GM20431 (cell line): ENCODE measurements at regions not wholly inside any gene's neighbourhood (a gene's known extent, or its start where the extent isn't known, plus 50 kb on each side); places are given as distances from the start of the nearest gene placed in this dataset.
"Not testable (repeated sequence)": the region's sequence is repeated elsewhere in the genome, so short reads cannot be mapped to it uniquely, and the experiment has no call there.

ENCODE experiments used
- in situ Hi-C: fragments of 300-500 bp; cut with MseI, MboI; formaldehyde crosslinking; loops from one replicate; pipeline ENCODE4 v1.15.0; 2020; ENCODE audit warnings: low sequenced_read_pairs; ENCODE audit not compliant: unreplicated experiment

DNA sequence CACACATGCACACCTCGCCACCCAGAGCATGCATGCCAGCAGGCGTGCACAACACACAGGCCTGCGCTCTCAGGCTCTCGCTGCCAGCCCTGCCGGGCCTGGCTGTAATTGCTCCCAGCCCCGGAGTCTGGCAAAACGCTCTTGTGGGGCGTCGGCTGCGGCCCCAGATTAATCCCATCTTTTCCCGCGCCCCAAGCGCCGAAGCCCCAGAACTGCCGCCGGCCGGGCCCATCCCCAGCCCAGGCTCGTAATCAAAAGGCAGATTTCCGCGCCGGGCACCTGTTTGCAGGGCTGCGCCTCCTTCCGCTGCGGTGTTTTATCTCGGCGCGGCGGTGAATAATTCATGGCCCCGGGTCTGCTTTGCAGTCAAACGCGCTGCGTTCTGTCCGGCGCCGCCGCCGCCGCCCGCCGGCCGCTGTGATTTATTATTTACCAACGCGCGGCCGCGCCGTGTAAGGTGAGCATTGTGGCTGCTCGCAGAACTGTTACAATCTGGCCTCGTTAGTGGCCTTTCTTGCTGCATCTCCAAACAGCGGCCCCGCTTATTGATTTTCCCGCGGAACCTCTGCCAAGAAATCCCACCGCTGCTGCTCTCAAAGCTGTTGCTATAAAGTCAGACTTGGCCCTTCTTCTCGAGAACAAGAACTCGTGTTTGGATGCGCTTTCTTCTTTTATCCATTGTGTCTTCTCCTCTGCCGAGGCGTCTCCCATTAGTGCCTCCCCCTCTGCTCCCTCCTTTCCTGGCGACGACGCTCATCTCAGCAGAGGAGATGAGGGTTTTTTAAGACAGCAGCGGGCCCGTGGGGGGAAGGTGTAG, 126.1 kb downstream of the IRX5 start:
- in situ Hi-C loops, result no loop called here

GRCh38 chr16:55057866-55058265, 127.2 kb downstream of the IRX5 start:
- in situ Hi-C loops, result no loop called here

- in situ Hi-C loops, result no loop called here
Observed at GRCh38 chr16:55058576-55058975, 127.9 kb downstream of the IRX5 start.

DNA sequence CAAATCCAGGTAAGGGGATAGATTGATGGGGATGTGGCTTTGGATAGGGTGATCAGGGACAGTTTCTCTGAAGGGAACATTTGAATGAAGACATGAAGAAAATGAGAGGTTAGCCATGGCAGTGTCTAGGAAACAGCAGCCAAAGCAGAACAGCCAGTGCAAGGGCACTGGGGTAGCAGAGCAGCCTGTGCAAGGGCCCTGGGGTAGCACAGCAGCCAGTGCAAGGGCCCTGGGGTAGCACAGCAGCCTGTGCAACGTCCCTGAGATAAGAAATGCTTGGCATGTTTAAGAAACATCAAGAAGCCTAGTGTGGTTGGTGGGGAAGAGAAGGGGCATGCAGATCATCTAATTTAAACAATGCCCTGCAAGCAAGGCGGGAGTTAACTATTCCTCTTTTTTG, 128.5 kb downstream of the IRX5 start:
- in situ Hi-C loops, result no loop called here

DNA sequence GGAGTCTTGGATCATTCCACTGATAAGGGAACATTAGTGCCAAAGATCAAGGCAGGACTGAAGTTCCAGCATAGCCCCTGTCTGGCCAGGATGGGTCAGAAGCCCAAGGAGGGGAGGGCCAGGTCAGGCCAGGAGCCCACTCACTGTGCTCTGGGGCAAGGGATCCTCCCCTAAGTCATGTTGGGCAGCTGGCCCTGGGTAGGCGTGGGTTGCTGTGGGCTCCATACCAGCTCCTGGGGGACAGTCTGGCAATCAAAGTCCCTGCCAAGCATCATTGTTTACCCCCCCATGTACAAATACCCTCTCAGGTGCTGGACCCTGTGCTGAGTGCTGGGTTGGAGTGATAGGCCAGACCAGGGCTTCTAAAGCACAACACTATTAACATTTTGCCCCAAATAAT, 130.5 kb downstream of the IRX5 start:
- in situ Hi-C loops, result no loop called here

- in situ Hi-C loops, result no loop called here
Observed at GRCh38 chr16:55062442-55062841, 131.8 kb downstream of the IRX5 start.

GRCh38 chr16:55072976-55073375, 142.3 kb downstream of the IRX5 start:
- in situ Hi-C loops, result no loop called here

GRCh38 chr16:55073830-55074229, 143.2 kb downstream of the IRX5 start:
- in situ Hi-C loops, result no loop called here

- in situ Hi-C loops, result not testable (repeated sequence)
Observed at GRCh38 chr16:55075208-55075607, 144.5 kb downstream of the IRX5 start.

GRCh38 chr16:55076053-55076452, 145.4 kb downstream of the IRX5 start:
- in situ Hi-C loops, result no loop called here

- in situ Hi-C loops, result no loop called here
Observed at GRCh38 chr16:55077266-55077665, 146.6 kb downstream of the IRX5 start.

GRCh38 chr16:55078153-55078552, 147.5 kb downstream of the IRX5 start:
- in situ Hi-C loops, result no loop called here

DNA sequence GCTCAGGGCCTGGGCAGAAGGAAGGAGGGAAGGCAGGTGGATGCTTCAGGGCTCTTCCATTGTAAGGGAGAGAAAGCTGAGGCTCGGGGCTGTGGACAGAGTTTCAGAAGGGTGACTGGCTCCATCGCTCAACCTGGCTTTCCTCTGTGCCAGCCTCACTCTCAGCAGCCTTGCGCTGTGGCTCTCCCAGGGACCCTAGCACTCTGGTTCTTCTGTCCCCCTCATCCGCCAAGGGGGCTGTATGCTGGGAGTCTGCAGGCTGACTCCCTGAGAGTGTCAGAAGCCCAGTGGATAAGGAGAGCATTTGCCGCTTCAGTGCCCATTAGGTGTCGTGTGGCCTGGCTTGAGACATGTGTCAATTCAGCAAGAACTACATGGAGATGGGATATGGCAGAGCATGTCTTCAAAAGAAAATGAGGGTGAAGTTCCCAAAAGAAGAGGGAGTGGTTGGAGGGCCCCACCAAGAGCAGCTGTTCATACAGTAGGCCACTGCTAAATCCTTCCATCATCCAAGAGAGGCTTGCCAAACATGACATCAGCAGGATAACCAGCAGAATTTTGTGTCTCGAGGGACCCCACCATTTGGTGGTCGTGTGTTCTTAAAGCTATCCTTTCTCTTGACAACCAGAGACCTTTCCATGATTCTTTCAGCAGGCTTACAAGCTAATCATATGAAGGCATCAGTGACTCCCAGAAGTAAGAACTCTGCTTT, 148.2 kb downstream of the IRX5 start:
- in situ Hi-C loops, result no loop called here

GRCh38 chr16:55081622-55082590, 151.2 kb downstream of the IRX5 start:
- in situ Hi-C loops, result no loop called here

DNA sequence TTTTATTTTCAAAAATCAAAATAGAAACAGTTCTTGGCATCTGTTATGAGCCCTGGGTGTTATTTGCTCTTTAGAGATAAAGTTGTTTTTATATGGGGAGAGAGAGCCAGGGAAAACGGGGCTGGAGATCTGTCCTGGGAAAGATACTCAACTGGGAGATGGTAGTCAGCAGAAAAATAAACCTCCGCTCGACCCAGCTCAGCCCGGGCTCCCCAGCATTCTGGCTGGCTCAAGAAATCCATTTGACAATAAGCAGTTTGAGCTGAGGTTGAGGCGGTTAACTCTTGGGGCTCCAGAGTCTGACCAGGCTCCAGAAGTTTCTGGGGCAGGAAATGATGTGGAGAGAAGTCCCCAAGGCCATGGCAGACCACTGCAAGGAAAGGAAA, 151.9 kb downstream of the IRX5 start:
- in situ Hi-C loops, result no loop called here

DNA sequence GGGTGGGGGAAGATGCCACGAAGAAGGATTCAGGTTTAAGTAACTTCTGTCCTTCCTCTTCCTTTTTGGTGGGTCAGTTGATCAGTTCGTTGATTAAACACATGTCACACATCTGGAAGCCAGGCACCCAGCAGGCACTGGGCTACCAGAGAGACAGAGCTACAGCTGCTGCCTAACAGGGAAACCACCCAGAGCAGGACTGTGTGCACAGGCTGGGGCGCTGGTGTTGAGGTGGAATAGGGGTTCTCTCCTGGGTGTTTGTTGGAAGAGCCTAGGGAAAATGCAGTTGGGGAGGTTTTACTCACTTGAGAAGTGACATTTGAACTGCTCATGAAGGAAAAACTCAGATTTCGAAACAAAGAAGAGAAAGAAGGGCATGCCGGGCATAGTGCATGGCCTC, 152.4 kb downstream of the IRX5 start:
- in situ Hi-C loops, result no loop called here

GRCh38 chr16:55088098-55088497, 157.4 kb downstream of the IRX5 start:
- in situ Hi-C loops, result no loop called here

- in situ Hi-C loops, result no loop called here
Observed at GRCh38 chr16:55089600-55089999, 158.9 kb downstream of the IRX5 start.

DNA sequence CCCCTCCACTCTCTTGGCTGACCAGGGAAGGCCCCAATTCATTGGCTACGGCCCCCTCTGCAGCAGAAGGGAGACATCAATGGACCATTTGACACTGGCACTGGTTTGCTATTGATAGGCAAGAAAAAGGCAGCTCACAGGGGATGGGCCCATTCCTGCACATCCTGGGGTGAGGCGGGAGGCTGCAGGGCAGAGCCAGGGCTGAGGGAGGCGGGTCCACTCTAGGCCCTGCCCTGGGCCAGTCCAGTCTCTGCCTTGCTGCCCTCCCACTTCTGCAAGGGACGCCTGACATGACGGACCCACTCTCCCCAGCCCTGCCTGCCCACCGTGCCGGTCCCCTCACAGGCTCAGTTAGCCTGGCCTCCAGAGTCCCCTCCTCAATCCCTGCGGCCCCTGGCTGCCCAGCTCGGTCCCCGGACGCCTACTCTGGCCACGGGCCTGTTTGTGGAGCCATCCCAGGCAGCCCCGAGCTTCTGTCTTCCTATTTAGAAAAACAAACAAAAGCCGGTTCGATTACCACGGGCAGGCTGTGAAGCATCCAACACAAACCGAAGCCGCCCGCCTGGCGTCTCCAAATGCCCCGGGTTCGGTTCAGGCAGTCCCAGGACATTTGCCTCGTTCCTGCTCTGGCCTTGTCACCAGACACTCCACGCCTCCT, 160.7 kb downstream of the IRX5 start:
- in situ Hi-C loops, result no loop called here

DNA sequence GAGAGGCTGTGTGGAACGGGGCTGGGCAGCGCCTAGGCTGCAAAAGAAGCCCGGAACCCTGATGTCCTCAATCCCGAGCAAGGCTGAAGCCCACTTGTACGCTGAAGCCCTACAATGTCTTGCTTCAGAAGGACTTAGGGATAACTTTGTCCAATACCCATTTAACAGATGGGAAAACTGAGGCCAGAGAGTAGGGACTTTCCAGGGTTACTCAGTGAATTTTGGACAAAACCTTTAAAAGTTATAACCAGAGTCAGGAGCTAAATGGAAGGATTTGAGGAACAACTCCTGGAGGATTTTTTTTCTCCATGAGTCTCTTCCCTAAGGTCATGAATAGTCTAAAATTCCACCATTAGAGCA, 161.2 kb downstream of the IRX5 start:
- in situ Hi-C loops, result no loop called here
